ENCODE measurements at regions not wholly inside any gene's neighbourhood (a gene's known extent, or its start where the extent isn't known, plus 50 kb on each side); places are given as distances from the start of the nearest gene placed in this dataset.

DNA sequence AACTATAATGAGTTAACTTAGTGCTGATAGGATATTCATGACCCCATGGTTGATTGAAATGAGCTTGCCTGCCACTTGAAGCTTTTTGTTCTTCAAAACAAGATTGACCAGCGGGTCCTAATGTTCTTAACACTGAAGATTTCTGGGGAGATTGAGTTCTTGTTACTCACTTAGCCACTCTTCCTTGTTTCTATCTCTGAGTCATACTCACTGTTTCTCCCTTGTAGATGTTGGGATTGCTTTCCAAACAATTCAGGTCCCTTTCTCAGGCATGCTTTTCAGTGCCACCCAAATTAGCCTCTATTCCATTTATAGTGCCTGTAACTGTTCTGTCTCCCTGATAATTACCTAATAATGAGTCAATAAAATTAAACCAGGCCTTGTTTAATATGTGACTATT lies 517.0 kb downstream of the SQOR start:
- H3K27ac ChIP-seq (ENCODE audit: extremely low read length, insufficient read depth, low read length), result no peak overlapping the region
- WGBS (ENCODE audit: low lambda C conversion rate), result 0% methylated on average over 1 of the region's 1 CpG
- intact Hi-C loops (cut with micrococcal nuclease; ENCODE audit: unreplicated experiment), result no loop called here
- H3K27me3 ChIP-seq (ENCODE audit: control insufficient read depth in 1 of 2, insufficient read depth in 2 of 2, low read length in 2 of 2), result no peaks in the 10 kb centered on the region
- in situ Hi-C loops (cut with HindIII; ENCODE audit: extremely low pct_ligation_motif_present, low pct_unique_long_range_greater_than_20kb), result no loop called here
- FAIRE-seq, result no peak
- H3K9ac ChIP-seq (ENCODE audit: insufficient read depth, low read depth, low read length), result no peak overlapping the region
- no peaks in the 10 kb centered on the region for H3K4me1 ChIP-seq (ENCODE audit: insufficient read depth, low read length)
- ChIA-PET CTCF (ENCODE audit: low intra/inter-chr PET ratio, low total read pairs) (no interaction called here), POLR2A (no interaction called here)
- H4K20me1 ChIP-seq (ENCODE audit: insufficient read depth, low read length), result no peaks in the 10 kb centered on the region
- no peaks in the 10 kb centered on the region for H3K79me2 ChIP-seq (ENCODE audit: insufficient read depth, low read length)
- H3K4me3 ChIP-seq (replicated peaks in 1 of 3; ENCODE audit: insufficient read depth in 1 of 3, low read depth in 2 of 3, low read length in 3 of 3), result no peak overlapping the region
- H3K9me3 ChIP-seq (ENCODE audit: low read length), result peaks cover 38% of the 10 kb centered on the region
- TF ChIP-seq IKZF1 (IDR thresholded peaks at IDR 0.05) (no peak), GTF3A (CRISPR knock-in tag; conservative IDR thresholded peaks at IDR 0.05) (no peak), KDM6A (CRISPR knock-in tag; IDR thresholded peaks at IDR 0.05; ENCODE audit: low read depth) (no peak), SP1 (IDR thresholded peaks at IDR 0.05) (no peak), SP1 (CRISPR knock-in tag; IDR thresholded peaks at IDR 0.05) (no peak), ZNF687 (CRISPR knock-in tag; IDR thresholded peaks at IDR 0.05) (no peak), MTERF4 (CRISPR knock-in tag; IDR thresholded peaks at IDR 0.05) (no peak), ZNF10 (CRISPR knock-in tag; IDR thresholded peaks at IDR 0.05; ENCODE audit: borderline replicate concordance, low read depth) (no peak), FOXO1 (CRISPR knock-in tag; IDR thresholded peaks at IDR 0.05) (no peak), ZNF513 (CRISPR knock-in tag; conservative IDR thresholded peaks at IDR 0.05) (no peak), KDM1A (CRISPR knock-in tag; IDR thresholded peaks at IDR 0.05) (no peak)
- TF ChIP-seq, protein P1, sequence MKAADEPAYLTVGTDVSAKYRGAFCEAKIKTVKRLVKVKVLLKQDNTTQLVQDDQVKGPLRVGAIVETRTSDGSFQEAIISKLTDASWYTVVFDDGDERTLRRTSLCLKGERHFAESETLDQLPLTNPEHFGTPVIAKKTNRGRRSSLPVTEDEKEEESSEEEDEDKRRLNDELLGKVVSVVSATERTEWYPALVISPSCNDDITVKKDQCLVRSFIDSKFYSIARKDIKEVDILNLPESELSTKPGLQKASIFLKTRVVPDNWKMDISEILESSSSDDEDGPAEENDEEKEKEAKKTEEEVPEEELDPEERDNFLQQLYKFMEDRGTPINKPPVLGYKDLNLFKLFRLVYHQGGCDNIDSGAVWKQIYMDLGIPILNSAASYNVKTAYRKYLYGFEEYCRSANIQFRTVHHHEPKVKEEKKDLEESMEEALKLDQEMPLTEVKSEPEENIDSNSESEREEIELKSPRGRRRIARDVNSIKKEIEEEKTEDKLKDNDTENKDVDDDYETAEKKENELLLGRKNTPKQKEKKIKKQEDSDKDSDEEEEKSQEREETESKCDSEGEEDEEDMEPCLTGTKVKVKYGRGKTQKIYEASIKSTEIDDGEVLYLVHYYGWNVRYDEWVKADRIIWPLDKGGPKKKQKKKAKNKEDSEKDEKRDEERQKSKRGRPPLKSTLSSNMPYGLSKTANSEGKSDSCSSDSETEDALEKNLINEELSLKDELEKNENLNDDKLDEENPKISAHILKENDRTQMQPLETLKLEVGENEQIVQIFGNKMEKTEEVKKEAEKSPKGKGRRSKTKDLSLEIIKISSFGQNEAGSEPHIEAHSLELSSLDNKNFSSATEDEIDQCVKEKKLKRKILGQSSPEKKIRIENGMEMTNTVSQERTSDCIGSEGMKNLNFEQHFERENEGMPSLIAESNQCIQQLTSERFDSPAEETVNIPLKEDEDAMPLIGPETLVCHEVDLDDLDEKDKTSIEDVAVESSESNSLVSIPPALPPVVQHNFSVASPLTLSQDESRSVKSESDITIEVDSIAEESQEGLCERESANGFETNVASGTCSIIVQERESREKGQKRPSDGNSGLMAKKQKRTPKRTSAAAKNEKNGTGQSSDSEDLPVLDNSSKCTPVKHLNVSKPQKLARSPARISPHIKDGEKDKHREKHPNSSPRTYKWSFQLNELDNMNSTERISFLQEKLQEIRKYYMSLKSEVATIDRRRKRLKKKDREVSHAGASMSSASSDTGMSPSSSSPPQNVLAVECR (CRISPR knock-in tag; IDR thresholded peaks at IDR 0.05; ENCODE audit: borderline replicate concordance), result no peak
- DNase-seq (ENCODE audit: low spot score), result no peak
- no TSS peak for BruUV-seq (replicated peaks)
- H2AFZ ChIP-seq (ENCODE audit: low read length), result no peak overlapping the region
- H3K4me2 ChIP-seq (ENCODE audit: low read depth, low read length), result no peak overlapping the region
- H3K36me3 ChIP-seq (replicated peaks in 1 of 2; ENCODE audit: control insufficient read depth in 1 of 2, insufficient read depth in 2 of 2, low read length in 2 of 2), result no peaks in the 10 kb centered on the region
- ATAC-seq, result no peak
